ENCODE measurements at regions not wholly inside any gene's neighbourhood (a gene's known extent, or its start where the extent isn't known, plus 50 kb on each side); places are given as distances from the start of the nearest gene placed in this dataset.

GRCh38 chr7:115328018-115328417 lies 406.1 kb downstream of the MDFIC start:
- TF ChIP-seq CTCF (conservative IDR thresholded peaks at IDR 0.05; ENCODE audit: low read depth, low read length) = no peak
- TF ChIP-seq EZH2 (IDR thresholded peaks at IDR 0.05; ENCODE audit: borderline replicate concordance, low read depth, low read length, poor library complexity, severe bottlenecking) = no peak

Data from A673 (cell line).